Endodermal cell (in vitro differentiated cells): ENCODE measurements at regions not wholly inside any gene's neighbourhood (a gene's known extent, or its start where the extent isn't known, plus 50 kb on each side); places are given as distances from the start of the nearest gene placed in this dataset.

Source experiments
- DNase-seq: peaks from one replicate; pipeline ENCODE4 v3.0.0-alpha.2; 2017
- H3K27ac ChIP-seq: 2 replicates; pipeline ENCODE4 v1.5.1; 2013; ENCODE audit warnings: mild to moderate bottlenecking, low read depth, low read length, moderate library complexity
- H3K27me3 ChIP-seq: 2 replicates; pipeline ENCODE4 v1.6.1; 2013; ENCODE audit warnings: mild to moderate bottlenecking, low read length, moderate library complexity; ENCODE audit not compliant: insufficient read depth, control insufficient read depth, poor library complexity, severe bottlenecking
- H3K36me3 ChIP-seq: 2 replicates; pipeline ENCODE4 v1.7.0; 2013; ENCODE audit warnings: mild to moderate bottlenecking, low read length, moderate library complexity; ENCODE audit not compliant: control insufficient read depth, insufficient read depth
- H3K4me1 ChIP-seq: one replicate; pipeline ENCODE4 v1.7.0; 2013; ENCODE audit warnings: low read length; ENCODE audit not compliant: control insufficient read depth, insufficient read depth
- H3K4me3 ChIP-seq: 2 replicates; pipeline ENCODE4 v1.5.1; 2013; ENCODE audit warnings: mild to moderate bottlenecking, low read length, moderate library complexity
- H3K9ac ChIP-seq: 2 replicates; pipeline ENCODE4 v1.6.1; 2013; ENCODE audit warnings: mild to moderate bottlenecking, low read length, moderate library complexity; ENCODE audit not compliant: poor library complexity, severe bottlenecking; ENCODE audit errors: extremely low read depth
- H3K9me3 ChIP-seq: 2 replicates; pipeline ENCODE4 v1.6.1; 2013; ENCODE audit warnings: mild to moderate bottlenecking, low read length, moderate library complexity; ENCODE audit not compliant: control insufficient read depth
- H3K27ac Mint-ChIP-seq: 2 replicates; pipeline ENCODE4 v1.8.0; 2020; ENCODE audit warnings: mixed read lengths
- H3K27me3 Mint-ChIP-seq: 2 replicates; pipeline ENCODE4 v1.8.0; 2021; ENCODE audit warnings: mild to moderate bottlenecking, mixed read lengths; ENCODE audit not compliant: insufficient read depth
- H3K36me3 Mint-ChIP-seq: 2 replicates; pipeline ENCODE4 v1.8.0; 2020; ENCODE audit warnings: low read depth, mixed read lengths
- H3K4me1 Mint-ChIP-seq: 2 replicates; pipeline ENCODE4 v1.8.0; 2020; ENCODE audit warnings: mixed read lengths
- H3K4me3 Mint-ChIP-seq: 2 replicates; pipeline ENCODE4 v1.8.0; 2020; ENCODE audit warnings: mild to moderate bottlenecking, moderate library complexity, mixed read lengths
- H3K9me3 Mint-ChIP-seq: 2 replicates; pipeline ENCODE4 v1.8.0; 2020; ENCODE audit warnings: mild to moderate bottlenecking, mixed read lengths
- CTCF ChIP-seq: fragments of 200-600 bp; sonication (generic); conservative IDR thresholded peaks from 2 replicates; pipeline ENCODE4 v1.5.0; 2021; ENCODE audit warnings: antibody characterized with exemption, mild to moderate bottlenecking
- WGBS, 2 experiments: methylation state at CpG; one replicate each; pipeline versions ENCODE4 v1.1.5 to v1.1.7; 2013; ENCODE audit warnings: missing lambda C conversion rate in 2 of 2, mixed read lengths in 1 of 2; ENCODE audit not compliant: insufficient coverage in 1 of 2, insufficient read length in 1 of 2; 5-methylcytosine and 5-hydroxymethylcytosine counted together

GRCh38 chr6:146895772-146896061, 296.9 kb downstream of the ADGB start:
- Mint-ChIP-seq H3K36me3 (no peaks in the 10 kb centered on the region), H3K4me1 (peaks cover 11% of the 10 kb centered on the region), H3K4me3 (no peak overlapping the region), H3K27ac (no peak overlapping the region), H3K9me3 (no peaks in the 10 kb centered on the region), H3K27me3 (no peaks in the 10 kb centered on the region)
- Histone ChIP-seq H3K27me3 (no peaks in the 10 kb centered on the region), H3K27ac (no peak overlapping the region), H3K4me1 (peaks cover 3% of the 10 kb centered on the region), H3K36me3 (no peaks in the 10 kb centered on the region), H3K9ac (no peak overlapping the region), H3K9me3 (no peaks in the 10 kb centered on the region), H3K4me3 (no peak overlapping the region)
- no peak for DNase-seq
- WGBS, 2 experiments: 38 to 61% methylated on average over 2 to 3 of the region's 3 CpGs
- no peak for TF ChIP-seq CTCF

GRCh38 chr6:146896062-146896813, 297.5 kb downstream of the ADGB start:
- H3K9ac ChIP-seq: no peak overlapping the region
- no peak overlapping the region for H3K27ac ChIP-seq
- Mint-ChIP-seq H3K27me3 (no peaks in the 10 kb centered on the region), H3K4me1 (peaks cover 8% of the 10 kb centered on the region), H3K4me3 (no peak overlapping the region), H3K9me3 (no peaks in the 10 kb centered on the region), H3K36me3 (no peaks in the 10 kb centered on the region), H3K27ac (no peak overlapping the region)
- no peak for TF ChIP-seq CTCF
- H3K27me3 ChIP-seq: no peaks in the 10 kb centered on the region
- H3K4me3 ChIP-seq: no peak overlapping the region
- WGBS, 2 experiments: 90 to 93% methylated on average over 7 to 8 of the region's 8 CpGs
- H3K9me3 ChIP-seq: no peaks in the 10 kb centered on the region
- H3K4me1 ChIP-seq: peaks cover 3% of the 10 kb centered on the region
- DNase-seq: no peak
- H3K36me3 ChIP-seq: no peaks in the 10 kb centered on the region

GRCh38 chr6:146896960-146897701, 298.4 kb downstream of the ADGB start:
- Mint-ChIP-seq H3K27me3 (no peaks in the 10 kb centered on the region), H3K4me3 (no peak overlapping the region), H3K9me3 (no peaks in the 10 kb centered on the region), H3K4me1 (peaks cover 8% of the 10 kb centered on the region), H3K27ac (no peak overlapping the region), H3K36me3 (no peaks in the 10 kb centered on the region)
- H3K9me3 ChIP-seq: no peaks in the 10 kb centered on the region
- H3K27ac ChIP-seq: no peak overlapping the region
- H3K4me1 ChIP-seq: peaks cover 3% of the 10 kb centered on the region
- no peak for DNase-seq
- H3K27me3 ChIP-seq: no peaks in the 10 kb centered on the region
- 91 to 100% methylated on average over 1 to 4 of the region's 4 CpGs for WGBS, 2 experiments
- no peaks in the 10 kb centered on the region for H3K36me3 ChIP-seq
- TF ChIP-seq CTCF: no peak
- H3K4me3 ChIP-seq: no peak overlapping the region
- H3K9ac ChIP-seq: no peak overlapping the region
